ENCODE measurements at regions not wholly inside any gene's neighbourhood (a gene's known extent, or its start where the extent isn't known, plus 50 kb on each side); places are given as distances from the start of the nearest gene placed in this dataset.

- H3K9me3 ChIP-seq (ENCODE audit: insufficient read depth in 2 of 2, low read depth in 1 of 2, low read length in 1 of 2): no peaks in the 10 kb centered on the region
- no peak overlapping the region for H4K91ac ChIP-seq (replicated peaks; ENCODE audit: insufficient read length, low read length)
- H2AFZ ChIP-seq (ENCODE audit: low read length): no peak overlapping the region
- H3K4me1 ChIP-seq (replicated peaks in 1 of 4; ENCODE audit: control insufficient read depth in 3 of 4, insufficient read depth in 4 of 4, low read length in 3 of 4): peaks cover 0 to 9% (median 4%) of the 10 kb centered on the region in 4 experiments; a peak in 3 of 7 replicates
- H3K9ac ChIP-seq (replicated peaks in 1 of 4; ENCODE audit: extremely low read depth in 1 of 4, low read depth in 3 of 4, low read length in 3 of 4): no peak overlapping the region
- ChIA-PET POLR2A (ENCODE audit: partially characterized antibody) (no interaction called here), CTCF (ENCODE audit: partially characterized antibody) (no interaction called here)
- H3K23ac ChIP-seq (ENCODE audit: insufficient read length): no peak overlapping the region
- no peak overlapping the region for H3K18ac ChIP-seq (ENCODE audit: extremely low read depth, low read length)
- H3K4me3 ChIP-seq (ENCODE audit: extremely low read depth in 1 of 4, insufficient read depth in 2 of 4, low read depth in 3 of 4, low read length in 4 of 4): no peak overlapping the region
- H2BK5ac ChIP-seq (ENCODE audit: low read depth, low read length): no peak overlapping the region
- FAIRE-seq (no peak), DNase-seq (ENCODE audit: low read depth in 1 of 2, low spot score in 2 of 2) (no peak)
- H3K23me2 ChIP-seq (ENCODE audit: low read depth, low read length): no peaks in the 10 kb centered on the region
- 59% methylated on average over 3 of the region's 3 CpGs; no CpG with 5 or more reads in 1 of the 2 experiments for WGBS, 2 experiments (ENCODE audit: extremely low coverage in 1 of 2, insufficient coverage in 1 of 2, insufficient read length in 1 of 2, insufficient replicate concordance in 2 of 2, low coverage in 1 of 2, low lambda C conversion rate in 2 of 2, missing lambda C conversion rate in 1 of 2)
- no peak overlapping the region for H3K56ac ChIP-seq (replicated peaks; ENCODE audit: insufficient read length, low read depth, low read length)
- H3K79me2 ChIP-seq (ENCODE audit: control insufficient read depth in 1 of 2, insufficient read depth in 2 of 2, low read length in 2 of 2): no peaks in the 10 kb centered on the region
- no peak overlapping the region for H3K4me2 ChIP-seq (ENCODE audit: insufficient read depth in 1 of 2, low read depth in 2 of 2, low read length in 2 of 2)
- no peak overlapping the region for H2BK20ac ChIP-seq (ENCODE audit: low read length)
- no peaks in the 10 kb centered on the region for H3K79me1 ChIP-seq (ENCODE audit: low read depth, low read length)
- H4K20me1 ChIP-seq (replicated peaks in 1 of 2; ENCODE audit: control insufficient read depth in 1 of 2, insufficient read depth in 2 of 2, low read length in 2 of 2): no peaks in the 10 kb centered on the region
- H3K27me3 ChIP-seq (replicated peaks in 1 of 4; ENCODE audit: control insufficient read depth in 3 of 4, extremely low read depth in 1 of 4, insufficient read depth in 3 of 4, low read length in 3 of 4): no peaks in the 10 kb centered on the region
- no peak overlapping the region for H3K14ac ChIP-seq (ENCODE audit: insufficient read length)
- H4K8ac ChIP-seq (ENCODE audit: extremely low read depth, insufficient read depth, low read length): no peak overlapping the region
- no peaks in the 10 kb centered on the region for H3K36me3 ChIP-seq (ENCODE audit: control insufficient read depth in 2 of 4, insufficient read depth in 4 of 4, low read length in 3 of 4)
- H2BK120ac ChIP-seq (replicated peaks; ENCODE audit: low read depth, low read length): no peak overlapping the region
- no peak overlapping the region for H3K4ac ChIP-seq (replicated peaks; ENCODE audit: insufficient read length, low read depth, low read length)
- H2AK5ac ChIP-seq (ENCODE audit: low read depth, low read length): no peak overlapping the region
- no peak overlapping the region for H2BK15ac ChIP-seq (ENCODE audit: low read length)
- H3K27ac ChIP-seq (ENCODE audit: low read depth, low read length): no peak overlapping the region
- H4K5ac ChIP-seq (ENCODE audit: insufficient read length, low read depth, low read length): no peak overlapping the region
- no peak overlapping the region for H2BK12ac ChIP-seq (ENCODE audit: low read depth, low read length)
- no peak for TF ChIP-seq BCL11A (IDR thresholded peaks at IDR 0.05; ENCODE audit: low read depth in 2 of 2, low read length in 2 of 2)
- no peak for TF ChIP-seq CBX8 (IDR thresholded peaks at IDR 0.05; ENCODE audit: borderline replicate concordance, low read depth, low read length)
- no peak for TF ChIP-seq EP300 (IDR thresholded peaks at IDR 0.05; ENCODE audit: borderline replicate concordance in 1 of 2, low read depth in 2 of 2, low read length in 2 of 2)
Observed at GRCh38 chr12:61564466-61564865, 695.7 kb upstream of the USP15 start.
